ENCODE measurements at regions not wholly inside any gene's neighbourhood (a gene's known extent, or its start where the extent isn't known, plus 50 kb on each side); places are given as distances from the start of the nearest gene placed in this dataset.

DNA sequence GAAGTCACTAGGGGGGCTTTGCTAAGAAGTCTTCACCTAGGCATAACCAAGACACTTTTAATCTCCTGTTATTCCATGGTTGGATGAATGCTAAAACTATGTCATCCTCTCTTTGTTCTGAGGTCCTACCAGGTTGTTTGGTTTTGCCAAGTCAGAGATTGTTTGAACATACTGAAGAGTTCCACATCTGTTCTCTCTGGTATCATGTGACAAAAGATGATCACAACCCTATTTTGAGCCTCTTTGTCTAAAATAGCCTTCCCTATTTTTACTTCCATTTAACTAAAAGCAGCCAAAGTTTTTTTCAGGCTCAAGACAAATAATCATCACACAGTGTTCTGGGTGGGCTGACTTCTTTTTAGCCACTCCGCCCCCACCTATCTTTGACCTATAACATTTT is 218.4 kb upstream of the LMCD1 start:
- no peak for TF ChIP-seq CTCF (IDR thresholded peaks at IDR 0.05; ENCODE audit: low read depth, low read length, missing input control)
- TF ChIP-seq TAF1 (conservative IDR thresholded peaks at IDR 0.05), result no peak
- no peak for TF ChIP-seq SP1 (IDR thresholded peaks at IDR 0.05)
- no peak for TF ChIP-seq YY1 (IDR thresholded peaks at IDR 0.05)
- TF ChIP-seq RAD21 (IDR thresholded peaks at IDR 0.05), result no peak
- no peak for TF ChIP-seq GABPA (IDR thresholded peaks at IDR 0.05 in 1 of 2, conservative IDR thresholded peaks at IDR 0.05 in 1 of 2)
- no peak for TF ChIP-seq EGR1 (IDR thresholded peaks at IDR 0.05; ENCODE audit: low read depth in 2 of 2)
- no peak for TF ChIP-seq REST (IDR thresholded peaks at IDR 0.05)
